ENCODE measurements at regions not wholly inside any gene's neighbourhood (a gene's known extent, or its start where the extent isn't known, plus 50 kb on each side); places are given as distances from the start of the nearest gene placed in this dataset.

DNA sequence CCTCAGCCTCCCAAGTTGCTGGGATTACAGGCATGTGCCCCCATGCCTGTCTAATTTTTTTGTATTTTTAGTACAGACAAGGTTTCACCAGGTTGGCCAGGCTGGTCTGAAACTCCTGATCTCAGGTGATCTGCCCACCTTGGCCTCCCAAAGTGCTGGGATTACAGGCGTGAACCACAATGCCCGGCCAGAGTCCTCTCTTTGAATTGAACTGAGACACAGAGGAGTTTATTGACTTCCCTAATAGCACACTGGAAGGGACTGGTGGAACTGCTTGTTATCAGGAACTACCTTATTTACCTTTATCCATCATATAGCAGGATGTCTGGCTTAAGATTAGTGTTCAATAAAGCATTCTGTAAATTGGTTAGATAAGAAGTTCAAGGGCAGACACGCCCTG lies 613.8 kb downstream of the EFNB2 start:
- TF ChIP-seq SMC3 (IDR thresholded peaks at IDR 0.05; ENCODE audit: low read depth, low read length) (no peak), MAZ (IDR thresholded peaks at IDR 0.05; ENCODE audit: borderline replicate concordance, low read depth, low read length) (no peak), CHD1 (IDR thresholded peaks at IDR 0.05; ENCODE audit: low read depth, low read length) (no peak), BHLHE40 (IDR thresholded peaks at IDR 0.05; ENCODE audit: low read depth, low read length) (no peak), CTCF (conservative IDR thresholded peaks at IDR 0.05; ENCODE audit: low read depth, low read length) (no peak), MAFK (IDR thresholded peaks at IDR 0.05; ENCODE audit: low read depth, low read length) (no peak), POLR2A (IDR thresholded peaks at IDR 0.05; ENCODE audit: low read depth, low read length) (no peak), RCOR1 (IDR thresholded peaks at IDR 0.05; ENCODE audit: insufficient replicate concordance, low read length) (no peak), RFX5 (IDR thresholded peaks at IDR 0.05; ENCODE audit: low read depth, low read length) (no peak), USF2 (IDR thresholded peaks at IDR 0.05; ENCODE audit: low read depth, low read length) (no peak), MXI1 (IDR thresholded peaks at IDR 0.05; ENCODE audit: borderline replicate concordance, low read depth, low read length) (no peak), FOS (IDR thresholded peaks at IDR 0.05; ENCODE audit: low read depth, low read length) (no peak), RAD21 (IDR thresholded peaks at IDR 0.05; ENCODE audit: low read length) (no peak), NFE2L2 (IDR thresholded peaks at IDR 0.05; ENCODE audit: low read depth, low read length) (no peak)
- TF ChIP-seq, protein P1, sequence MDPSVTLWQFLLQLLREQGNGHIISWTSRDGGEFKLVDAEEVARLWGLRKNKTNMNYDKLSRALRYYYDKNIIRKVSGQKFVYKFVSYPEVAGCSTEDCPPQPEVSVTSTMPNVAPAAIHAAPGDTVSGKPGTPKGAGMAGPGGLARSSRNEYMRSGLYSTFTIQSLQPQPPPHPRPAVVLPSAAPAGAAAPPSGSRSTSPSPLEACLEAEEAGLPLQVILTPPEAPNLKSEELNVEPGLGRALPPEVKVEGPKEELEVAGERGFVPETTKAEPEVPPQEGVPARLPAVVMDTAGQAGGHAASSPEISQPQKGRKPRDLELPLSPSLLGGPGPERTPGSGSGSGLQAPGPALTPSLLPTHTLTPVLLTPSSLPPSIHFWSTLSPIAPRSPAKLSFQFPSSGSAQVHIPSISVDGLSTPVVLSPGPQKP (IDR thresholded peaks at IDR 0.05; ENCODE audit: borderline replicate concordance, low read depth, low read length) = no peak
- H2BK120ac ChIP-seq (ENCODE audit: low read depth, low read length) = no peak overlapping the region; the same call in 1 of the 2 replicates
- H2BK20ac ChIP-seq (ENCODE audit: low read depth, low read length) = no peak overlapping the region
- H3K4me2 ChIP-seq (ENCODE audit: low read depth, low read length) = no peak overlapping the region
- H4K91ac ChIP-seq (ENCODE audit: insufficient read depth, low read depth, low read length) = no peak overlapping the region
- no peaks in the 10 kb centered on the region for H3K9me3 ChIP-seq (ENCODE audit: control insufficient read depth, insufficient read depth, low read length)
- no peak overlapping the region for H2AK9ac ChIP-seq (replicated peaks; ENCODE audit: low read depth, low read length, poor library complexity)
- in situ Hi-C loops (cut with MboI; ENCODE audit: low sequenced_read_pairs) (no loop called here), dilution Hi-C loops (cut with HindIII; ENCODE audit: low sequenced_read_pairs, unreplicated experiment) (no loop called here), intact Hi-C loops (cut with micrococcal nuclease) (no loop called here)
- H3K9ac ChIP-seq (ENCODE audit: low read depth, low read length) = no peak overlapping the region
- ChIA-PET CTCF (no interaction called here), POLR2A (ENCODE audit: unreplicated experiment) (no interaction called here)
- no peaks in the 10 kb centered on the region for H3K36me3 ChIP-seq (ENCODE audit: control insufficient read depth, insufficient read depth, low read length)
- no peak overlapping the region for H3K56ac ChIP-seq (ENCODE audit: extremely low read depth, insufficient read depth, low read length)
- no peaks in the 10 kb centered on the region for H3K79me1 ChIP-seq (ENCODE audit: low read depth in 1 of 2, low read length in 2 of 2)
- H3K4me3 ChIP-seq (ENCODE audit: insufficient read depth, low read depth, low read length) = no peak overlapping the region
- no peak overlapping the region for H3K18ac ChIP-seq (ENCODE audit: low read depth, low read length)
- no TSS peak for BruUV-seq (replicated peaks)
- no peaks in the 10 kb centered on the region for H4K20me1 ChIP-seq (ENCODE audit: insufficient read depth, low read length)
- no peak overlapping the region for H3K23ac ChIP-seq (ENCODE audit: low read depth, low read length)
- no peak overlapping the region for H3K27ac ChIP-seq (ENCODE audit: insufficient read depth, low read length)
- DNase-seq (no peak), ATAC-seq (ENCODE audit: low read depth) (no peak)
- H3K14ac ChIP-seq (replicated peaks; ENCODE audit: low read depth, low read length) = no peak overlapping the region
- WGBS, 2 experiments (ENCODE audit: extremely low coverage in 2 of 2, insufficient read length in 1 of 2) = no CpG with 5 or more reads among the region's 3 CpGs
- no peaks in the 10 kb centered on the region for H3K27me3 ChIP-seq (ENCODE audit: control insufficient read depth, insufficient read depth, low read length)
- H2AFZ ChIP-seq (replicated peaks; ENCODE audit: low read length, poor library complexity) = no peak overlapping the region
- peaks cover 3% of the 10 kb centered on the region; the same call in 1 of the 2 replicates for H3K4me1 ChIP-seq (ENCODE audit: control insufficient read depth, insufficient read depth, low read length)
- H2AK5ac ChIP-seq (ENCODE audit: low read depth, low read length) = 0 out of 2 replicates have a peak overlapping the region, but pooled peaks have one; percentile 27
- H3K4ac ChIP-seq (ENCODE audit: low read depth, low read length) = no peak overlapping the region
- H4K8ac ChIP-seq (ENCODE audit: low read depth in 2 of 2, low read length in 2 of 2) = no peak overlapping the region
- H3K9me1 ChIP-seq (ENCODE audit: insufficient read depth, low read length) = peaks cover 5% of the 10 kb centered on the region; the same call in 1 of the 2 replicates
- no peak overlapping the region for H4K5ac ChIP-seq (ENCODE audit: low read depth, low read length)
- no peak overlapping the region; the same call in 2 of the 3 replicates for H2BK15ac ChIP-seq (ENCODE audit: low read depth, low read length)
- H2BK5ac ChIP-seq (ENCODE audit: low read depth, low read length, poor library complexity, severe bottlenecking) = no peak overlapping the region

Data from IMR-90 (cell line).